Upper lobe of right lung (tissue), 1 donor: ENCODE measurements at regions not wholly inside any gene's neighbourhood (a gene's known extent, or its start where the extent isn't known, plus 50 kb on each side); places are given as distances from the start of the nearest gene placed in this dataset.

Experiments used
- ATAC-seq: fragments of 200-7000 bp; cut with Tn5 transposase; one replicate; pipeline ENCODE4 v1.9.1; 2020; ENCODE audit warnings: mild to moderate bottlenecking, moderate library complexity
- DNase-seq: peaks from one replicate; pipeline ENCODE4 v3.0.0-alpha.2; 2020
- H3K27ac ChIP-seq: fragments of 200-600 bp; one replicate; pipeline ENCODE4 v1.8.0; 2022
- H3K27me3 ChIP-seq: fragments of 200-600 bp; one replicate; pipeline ENCODE4 v1.8.0; 2022; ENCODE audit warnings: mild to moderate bottlenecking
- H3K36me3 ChIP-seq: fragments of 200-600 bp; one replicate; pipeline ENCODE4 v1.8.0; 2022
- H3K4me1 ChIP-seq: fragments of 200-600 bp; one replicate; pipeline ENCODE4 v1.8.0; 2022
- H3K4me3 ChIP-seq: fragments of 200-600 bp; one replicate; pipeline ENCODE4 v1.8.0; 2022; ENCODE audit warnings: mild to moderate bottlenecking
- H3K9me3 ChIP-seq: fragments of 200-600 bp; one replicate; pipeline ENCODE4 v1.8.0; 2022
- CTCF ChIP-seq: fragments of 200-600 bp; IDR thresholded peaks from one replicate; pipeline ENCODE4 v1.8.0; 2022; ENCODE audit warnings: antibody characterized with exemption
- intact Hi-C: fragments of 100-400 bp; cut with DNase I; formaldehyde crosslinking; loops from one replicate; pipeline ENCODE4 v1.11.0; 2022
- donor health status: DM: no; HTN: yes; CAD: no; lungs with severe emphysema.

- no peak for TF ChIP-seq CTCF
- Histone ChIP-seq H3K27me3 (no peaks in the 10 kb centered on the region), H3K9me3 (no peaks in the 10 kb centered on the region), H3K4me1 (no peaks in the 10 kb centered on the region), H3K36me3 (no peaks in the 10 kb centered on the region), H3K4me3 (no peak overlapping the region), H3K27ac (no peak overlapping the region)
- ATAC-seq (no peak), DNase-seq (no peak)
- intact Hi-C loops: no loop called here
Measured at GRCh38 chr18:65372904-65373303, 377.9 kb upstream of the CDH7 start.

- Histone ChIP-seq H3K27ac (no peak overlapping the region), H3K27me3 (no peaks in the 10 kb centered on the region), H3K9me3 (no peaks in the 10 kb centered on the region), H3K4me3 (no peak overlapping the region), H3K4me1 (no peaks in the 10 kb centered on the region), H3K36me3 (no peaks in the 10 kb centered on the region)
- DNase-seq: no peak
- no peak for TF ChIP-seq CTCF
- ATAC-seq: no peak
- intact Hi-C loops: no loop called here
Measured at GRCh38 chr18:65365245-65365980, 385.4 kb upstream of the CDH7 start.

- DNase-seq: no peak
- intact Hi-C loops: no loop called here
- Histone ChIP-seq H3K4me3 (no peak overlapping the region), H3K36me3 (no peaks in the 10 kb centered on the region), H3K9me3 (no peaks in the 10 kb centered on the region), H3K27me3 (no peaks in the 10 kb centered on the region), H3K27ac (no peak overlapping the region), H3K4me1 (no peaks in the 10 kb centered on the region)
- no peak for ATAC-seq
- no peak for TF ChIP-seq CTCF
Measured at GRCh38 chr18:65363911-65364632, 386.7 kb upstream of the CDH7 start.

- DNase-seq (no peak), ATAC-seq (no peak)
- Histone ChIP-seq H3K27me3 (no peaks in the 10 kb centered on the region), H3K4me1 (no peaks in the 10 kb centered on the region), H3K4me3 (no peak overlapping the region), H3K27ac (no peak overlapping the region), H3K36me3 (no peaks in the 10 kb centered on the region), H3K9me3 (no peaks in the 10 kb centered on the region)
- no peak for TF ChIP-seq CTCF
- intact Hi-C loops: no loop called here
Measured at GRCh38 chr18:65363011-65363410, 387.8 kb upstream of the CDH7 start.

GRCh38 chr18:65359479-65359878 is 391.3 kb upstream of the CDH7 start:
- Histone ChIP-seq H3K4me3 (no peak overlapping the region), H3K4me1 (no peaks in the 10 kb centered on the region), H3K27ac (no peak overlapping the region), H3K9me3 (no peaks in the 10 kb centered on the region), H3K27me3 (no peaks in the 10 kb centered on the region), H3K36me3 (no peaks in the 10 kb centered on the region)
- DNase-seq: no peak
- TF ChIP-seq CTCF: no peak
- no peak for ATAC-seq
- intact Hi-C loops: no loop called here
